ENCODE measurements at regions not wholly inside any gene's neighbourhood (a gene's known extent, or its start where the extent isn't known, plus 50 kb on each side); places are given as distances from the start of the nearest gene placed in this dataset.

DNA sequence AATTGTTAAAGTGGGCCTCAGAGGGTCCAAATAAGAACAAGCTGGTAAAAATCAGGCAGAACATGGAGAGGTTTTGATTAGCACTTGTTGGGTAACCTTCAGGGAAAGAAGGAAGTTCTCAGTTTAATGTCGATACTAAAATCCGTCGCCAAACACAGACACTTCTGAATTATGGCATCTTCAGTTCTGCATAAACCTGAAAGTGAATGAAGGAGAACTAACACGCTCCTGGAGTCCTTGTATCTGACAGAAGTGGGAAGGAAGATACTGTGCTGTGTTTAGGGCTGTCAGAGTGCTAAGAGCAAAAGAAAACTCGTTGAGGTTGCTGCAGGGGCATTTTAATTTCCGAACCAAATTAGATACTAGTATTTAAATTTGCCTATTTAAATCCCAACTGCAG is 106.2 kb downstream of the TMA16 start:
- peaks cover 98% of the 10 kb centered on the region for H3K79me2 ChIP-seq (ENCODE audit: insufficient read depth, low read length)
- H3K36me3 Mint-ChIP-seq: peaks cover 38 to 52% of the 10 kb centered on the region in 2 donors
- peak; percentile 45 to 73 (median 62) for DNase-seq
- intact Hi-C loops (cut with micrococcal nuclease): no loop called here
- H3K4me2 ChIP-seq (replicated peaks; ENCODE audit: extremely low read depth, low read length, poor library complexity, severe bottlenecking): peak overlapping the region; percentile 36
- H3K27me3 Mint-ChIP-seq (ENCODE audit: low read depth in 3 of 3): no peaks in the 10 kb centered on the region
- peaks cover 13 to 39% of the 10 kb centered on the region in 2 donors for H3K36me3 ChIP-seq (replicated peaks in 1 of 2; ENCODE audit: control insufficient read depth in 1 of 2, insufficient read depth in 2 of 2, low read length in 2 of 2)
- H3K9me3 Mint-ChIP-seq: no peaks in the 10 kb centered on the region
- no peak overlapping the region for H2AFZ ChIP-seq (ENCODE audit: insufficient read depth, low read depth, low read length, poor library complexity, severe bottlenecking)
- peak overlapping the region in 1 of 2 donors; percentile 54 for H3K27ac ChIP-seq (ENCODE audit: low read depth in 1 of 2, low read length in 2 of 2)
- no peaks in the 10 kb centered on the region for H3K9me3 ChIP-seq (replicated peaks in 1 of 2; ENCODE audit: control insufficient read depth in 1 of 2, insufficient read depth in 1 of 2, low read length in 2 of 2)
- no peaks in the 10 kb centered on the region for H3K27me3 ChIP-seq (ENCODE audit: control insufficient read depth in 2 of 2, insufficient read depth in 2 of 2, low read length in 2 of 2)
- H3K4me1 ChIP-seq (ENCODE audit: control insufficient read depth in 1 of 2, insufficient read depth in 2 of 2, low read length in 2 of 2): peaks cover 72 to 93% of the 10 kb centered on the region in 2 donors
- peaks cover 96% of the 10 kb centered on the region for H4K20me1 ChIP-seq (ENCODE audit: insufficient read depth, low read length)
- peaks cover 69% of the 10 kb centered on the region for H3K4me1 Mint-ChIP-seq
- TF ChIP-seq, protein P1, sequence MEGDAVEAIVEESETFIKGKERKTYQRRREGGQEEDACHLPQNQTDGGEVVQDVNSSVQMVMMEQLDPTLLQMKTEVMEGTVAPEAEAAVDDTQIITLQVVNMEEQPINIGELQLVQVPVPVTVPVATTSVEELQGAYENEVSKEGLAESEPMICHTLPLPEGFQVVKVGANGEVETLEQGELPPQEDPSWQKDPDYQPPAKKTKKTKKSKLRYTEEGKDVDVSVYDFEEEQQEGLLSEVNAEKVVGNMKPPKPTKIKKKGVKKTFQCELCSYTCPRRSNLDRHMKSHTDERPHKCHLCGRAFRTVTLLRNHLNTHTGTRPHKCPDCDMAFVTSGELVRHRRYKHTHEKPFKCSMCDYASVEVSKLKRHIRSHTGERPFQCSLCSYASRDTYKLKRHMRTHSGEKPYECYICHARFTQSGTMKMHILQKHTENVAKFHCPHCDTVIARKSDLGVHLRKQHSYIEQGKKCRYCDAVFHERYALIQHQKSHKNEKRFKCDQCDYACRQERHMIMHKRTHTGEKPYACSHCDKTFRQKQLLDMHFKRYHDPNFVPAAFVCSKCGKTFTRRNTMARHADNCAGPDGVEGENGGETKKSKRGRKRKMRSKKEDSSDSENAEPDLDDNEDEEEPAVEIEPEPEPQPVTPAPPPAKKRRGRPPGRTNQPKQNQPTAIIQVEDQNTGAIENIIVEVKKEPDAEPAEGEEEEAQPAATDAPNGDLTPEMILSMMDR (IDR thresholded peaks at IDR 0.05): no peak
- H3K4me3 ChIP-seq (replicated peaks in 1 of 3; ENCODE audit: low read depth in 2 of 3, low read length in 3 of 3): peak overlapping the region in 1 of 3 experiments; percentile 34
- no peak overlapping the region for H3K9ac ChIP-seq (ENCODE audit: insufficient read depth, low read length, poor library complexity, severe bottlenecking)
- WGBS (ENCODE audit: insufficient coverage): no CpG with 5 or more reads among the region's 6 CpGs
- peak overlapping the region in 1 of 2 donors; percentile 56 for H3K4me3 Mint-ChIP-seq
- H3K27ac Mint-ChIP-seq: peak overlapping the region; percentile 71 to 89 (median 81)

DNA sequence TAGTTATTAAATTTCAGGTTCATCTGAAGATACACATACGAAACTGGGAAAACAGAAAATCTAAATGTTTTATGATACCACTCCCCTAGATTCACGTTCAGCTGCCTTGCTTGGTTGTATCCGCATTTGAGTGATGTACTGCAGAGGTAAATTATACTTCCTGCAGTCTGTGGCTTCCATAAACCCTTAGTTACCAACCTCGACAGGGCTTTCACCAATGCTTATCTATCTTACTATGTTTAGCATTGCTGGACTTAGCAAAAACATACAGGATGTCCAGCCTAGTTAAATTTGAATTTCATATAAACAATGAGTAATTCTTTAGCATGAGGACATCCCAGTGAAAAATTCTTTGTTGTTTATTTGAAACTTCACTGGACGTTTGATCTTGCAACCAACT is 108.8 kb downstream of the TMA16 start:
- peak overlapping the region in 1 of 2 donors; percentile 17 for H3K27ac ChIP-seq (ENCODE audit: low read depth in 1 of 2, low read length in 2 of 2)
- Mint-ChIP-seq H3K27ac (peak overlapping the region in 1 of 7 donors; percentile 63), H3K36me3 (peaks cover 43 to 60% of the 10 kb centered on the region in 2 donors), H3K27me3 (ENCODE audit: low read depth in 3 of 3) (no peaks in the 10 kb centered on the region), H3K9me3 (no peaks in the 10 kb centered on the region), H3K4me3 (peak overlapping the region in 1 of 2 donors; percentile 68), H3K4me1 (peaks cover 82% of the 10 kb centered on the region)
- intact Hi-C loops (cut with micrococcal nuclease): no loop called here
- DNase-seq: no peak
- TF ChIP-seq, protein P1 (IDR thresholded peaks at IDR 0.05): no peak
- WGBS (ENCODE audit: insufficient coverage): no CpG with 5 or more reads among the region's 5 CpGs
- H4K20me1 ChIP-seq (ENCODE audit: insufficient read depth, low read length): peaks cover 99% of the 10 kb centered on the region
- H3K79me2 ChIP-seq (ENCODE audit: insufficient read depth, low read length): peaks cover 99% of the 10 kb centered on the region
- peak overlapping the region; percentile 43 for H3K4me2 ChIP-seq (replicated peaks; ENCODE audit: extremely low read depth, low read length, poor library complexity, severe bottlenecking)
- H3K9me3 ChIP-seq (replicated peaks in 1 of 2; ENCODE audit: control insufficient read depth in 1 of 2, insufficient read depth in 1 of 2, low read length in 2 of 2): no peaks in the 10 kb centered on the region
- peaks cover 15 to 39% of the 10 kb centered on the region in 2 donors for H3K36me3 ChIP-seq (replicated peaks in 1 of 2; ENCODE audit: control insufficient read depth in 1 of 2, insufficient read depth in 2 of 2, low read length in 2 of 2)
- no peak overlapping the region for H3K9ac ChIP-seq (ENCODE audit: insufficient read depth, low read length, poor library complexity, severe bottlenecking)
- peak overlapping the region in 1 of 3 experiments; percentile 55 for H3K4me3 ChIP-seq (replicated peaks in 1 of 3; ENCODE audit: low read depth in 2 of 3, low read length in 3 of 3)
- no peak overlapping the region for H2AFZ ChIP-seq (ENCODE audit: insufficient read depth, low read depth, low read length, poor library complexity, severe bottlenecking)
- peaks cover 76 to 95% of the 10 kb centered on the region in 2 donors for H3K4me1 ChIP-seq (ENCODE audit: control insufficient read depth in 1 of 2, insufficient read depth in 2 of 2, low read length in 2 of 2)
- no peaks in the 10 kb centered on the region for H3K27me3 ChIP-seq (ENCODE audit: control insufficient read depth in 2 of 2, insufficient read depth in 2 of 2, low read length in 2 of 2)

Measured in CD14-positive monocyte (primary cell).